NCI-H146 treated with DMSO at 0.1 percent for 48 hours (cell line): ENCODE measurements at regions not wholly inside any gene's neighbourhood (a gene's known extent, or its start where the extent isn't known, plus 50 kb on each side); places are given as distances from the start of the nearest gene placed in this dataset.

Source experiments
- DNase-seq: peaks from one replicate; lab custom pipeline; 2025; ENCODE audit not compliant: unreplicated experiment; lab: John Stamatoyannopoulos, UW

GRCh38 chr18:77811503-77811902 lies 561.9 kb downstream of the GALR1 start:
- peak; percentile 100 for DNase-seq

DNA sequence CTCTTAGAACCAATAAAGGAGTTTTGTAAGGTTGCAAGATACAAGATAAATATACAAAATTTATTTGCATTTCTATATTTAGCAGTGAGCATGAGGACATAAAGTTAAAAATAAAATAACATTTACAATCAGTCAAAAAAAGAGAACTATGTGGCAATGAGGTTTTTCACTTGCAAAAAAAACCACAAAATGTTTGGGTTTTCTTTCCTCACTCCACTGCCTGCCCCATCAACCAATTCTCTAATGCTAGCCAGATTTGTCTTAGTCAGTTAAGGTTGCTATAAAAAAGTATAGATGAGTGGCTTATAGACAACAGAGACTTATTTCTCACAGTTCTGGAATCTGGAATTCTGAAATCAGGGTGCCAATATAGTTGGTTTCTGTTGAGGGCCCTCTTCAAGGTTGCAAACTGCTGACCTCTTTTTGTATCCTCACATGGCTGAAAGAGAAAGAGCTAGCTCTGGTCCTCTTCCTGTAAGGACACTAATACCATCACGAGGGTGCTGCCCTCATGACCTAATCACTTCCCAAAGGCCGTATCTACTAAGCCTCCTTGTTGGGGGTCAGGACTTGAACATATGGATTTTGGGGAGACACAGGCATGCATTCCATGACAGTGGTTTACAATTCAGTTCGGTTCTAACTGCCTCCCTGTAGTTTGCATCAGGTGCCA lies 566.2 kb downstream of the GALR1 start:
- DNase-seq = no peak

DNA sequence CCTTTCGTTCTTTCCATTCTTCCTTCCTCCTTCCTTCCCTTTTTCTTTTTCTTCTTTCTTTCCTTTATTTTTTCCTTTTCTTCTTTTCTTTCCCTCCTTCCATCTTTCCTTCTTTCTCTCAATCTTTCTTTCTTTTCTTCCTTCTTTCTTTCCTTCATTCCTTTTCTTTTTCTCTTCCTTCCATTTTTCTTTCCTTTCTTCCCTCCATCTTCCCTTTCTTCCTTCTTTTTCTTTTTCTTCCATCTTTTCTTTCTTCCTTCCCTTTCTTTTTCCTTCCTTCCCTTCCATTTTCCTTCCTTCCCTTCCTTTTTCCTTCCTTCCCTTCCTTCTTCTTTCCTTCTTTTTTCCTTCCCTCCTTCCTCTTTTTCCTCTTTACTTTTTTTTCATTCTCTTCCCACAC lies 568.7 kb downstream of the GALR1 start:
- no peak for DNase-seq

DNA sequence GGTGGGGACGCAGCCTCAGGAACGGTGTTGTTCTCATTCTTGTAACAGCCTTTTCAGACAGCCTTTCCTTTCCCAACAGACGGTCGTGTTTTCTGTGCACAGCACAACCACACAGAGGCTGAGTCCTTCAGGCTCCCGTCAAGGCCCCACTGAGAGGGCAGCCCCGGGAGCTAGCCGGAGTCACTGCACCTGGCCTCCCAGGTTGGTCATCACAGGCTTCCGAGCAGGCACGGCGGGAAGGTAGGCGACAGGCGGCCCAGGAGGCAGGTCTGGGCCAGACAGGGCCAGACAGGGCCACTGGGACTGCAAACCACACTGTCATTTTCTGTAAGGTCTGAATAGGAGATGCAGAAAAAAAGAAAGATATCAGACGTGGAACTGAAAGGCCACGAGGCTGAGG lies 570.8 kb downstream of the GALR1 start:
- no peak for DNase-seq

- no peak for DNase-seq
These were observed 572.2 kb downstream of the GALR1 start for GRCh38 chr18:77821892-77822291.

DNA sequence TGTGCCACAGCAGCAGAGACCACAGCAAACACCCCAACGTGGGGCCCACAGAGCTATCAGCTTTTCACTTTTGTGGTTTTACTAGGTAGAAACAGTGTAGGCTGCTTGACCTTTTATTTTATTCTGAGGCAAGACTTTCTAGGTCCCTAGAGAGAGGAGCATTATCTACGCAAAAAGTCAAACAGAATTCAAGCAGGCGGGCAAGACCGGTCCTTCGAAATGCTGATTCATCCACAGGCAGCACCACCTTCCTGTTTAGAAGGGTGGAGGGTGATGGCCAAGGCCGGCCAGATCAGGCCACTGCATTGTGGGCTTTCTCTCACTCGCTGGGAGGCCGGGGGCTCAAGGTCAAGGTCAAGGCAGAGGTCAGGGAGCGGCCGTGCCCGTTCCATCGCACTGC lies 573.0 kb downstream of the GALR1 start:
- no peak for DNase-seq

DNA sequence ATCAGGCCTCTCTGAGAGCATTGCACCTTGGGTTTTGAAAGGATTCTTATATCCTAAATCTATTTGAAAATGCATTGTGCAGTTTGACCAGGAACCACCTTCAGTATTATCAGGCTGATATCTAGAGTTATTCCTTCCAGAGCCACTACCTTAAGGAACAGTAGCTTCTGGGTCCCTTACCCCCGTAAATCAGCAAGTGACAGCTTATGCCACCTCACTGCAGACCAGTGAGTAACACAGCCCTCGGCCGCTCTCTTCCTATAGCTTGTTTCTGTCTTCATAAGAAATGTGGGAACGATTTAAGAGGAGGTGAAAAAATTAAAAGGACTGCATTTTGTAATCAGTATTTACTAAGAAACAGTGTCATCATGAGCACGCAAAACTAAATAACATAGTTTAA lies 584.2 kb downstream of the GALR1 start:
- DNase-seq = no peak

DNA sequence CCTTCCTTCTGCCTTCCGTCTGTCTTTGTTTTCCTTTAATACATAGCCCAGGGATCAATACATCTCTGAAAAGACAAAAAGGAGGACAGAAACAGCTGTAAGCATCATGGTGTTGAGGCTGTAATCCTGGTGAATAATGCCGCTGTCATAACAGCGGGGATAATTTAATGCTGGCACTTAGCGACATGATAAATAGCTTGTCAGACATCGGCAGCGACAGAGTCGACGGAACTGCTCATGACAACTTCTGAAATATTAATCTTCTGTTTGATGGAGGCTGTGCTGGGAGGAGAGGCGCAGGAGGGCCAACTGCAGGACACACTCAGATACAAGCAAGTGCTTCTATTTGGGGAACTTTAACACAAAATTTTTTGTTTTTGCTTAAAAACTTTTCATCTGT lies 602.2 kb downstream of the GALR1 start:
- DNase-seq = peak; percentile 64

DNA sequence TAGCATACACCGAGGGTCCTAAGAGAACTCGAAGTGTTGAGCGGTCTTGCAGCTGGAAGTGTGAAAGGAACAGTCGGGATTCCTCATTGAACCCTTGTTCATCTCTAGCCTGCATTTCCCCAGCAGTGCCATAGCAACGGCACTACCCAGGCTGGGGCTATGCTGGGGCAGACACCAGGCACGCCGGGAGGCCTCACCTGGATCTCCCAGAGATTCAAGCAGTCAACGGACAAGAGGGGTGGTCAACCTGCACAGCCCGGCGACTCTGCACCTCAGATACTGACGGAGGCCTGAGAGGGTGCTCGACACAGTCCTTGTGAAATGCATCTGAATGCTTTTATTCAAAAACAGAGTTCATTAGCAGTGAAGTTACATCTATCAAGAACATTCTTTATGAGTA lies 604.2 kb downstream of the GALR1 start:
- no peak for DNase-seq

DNA sequence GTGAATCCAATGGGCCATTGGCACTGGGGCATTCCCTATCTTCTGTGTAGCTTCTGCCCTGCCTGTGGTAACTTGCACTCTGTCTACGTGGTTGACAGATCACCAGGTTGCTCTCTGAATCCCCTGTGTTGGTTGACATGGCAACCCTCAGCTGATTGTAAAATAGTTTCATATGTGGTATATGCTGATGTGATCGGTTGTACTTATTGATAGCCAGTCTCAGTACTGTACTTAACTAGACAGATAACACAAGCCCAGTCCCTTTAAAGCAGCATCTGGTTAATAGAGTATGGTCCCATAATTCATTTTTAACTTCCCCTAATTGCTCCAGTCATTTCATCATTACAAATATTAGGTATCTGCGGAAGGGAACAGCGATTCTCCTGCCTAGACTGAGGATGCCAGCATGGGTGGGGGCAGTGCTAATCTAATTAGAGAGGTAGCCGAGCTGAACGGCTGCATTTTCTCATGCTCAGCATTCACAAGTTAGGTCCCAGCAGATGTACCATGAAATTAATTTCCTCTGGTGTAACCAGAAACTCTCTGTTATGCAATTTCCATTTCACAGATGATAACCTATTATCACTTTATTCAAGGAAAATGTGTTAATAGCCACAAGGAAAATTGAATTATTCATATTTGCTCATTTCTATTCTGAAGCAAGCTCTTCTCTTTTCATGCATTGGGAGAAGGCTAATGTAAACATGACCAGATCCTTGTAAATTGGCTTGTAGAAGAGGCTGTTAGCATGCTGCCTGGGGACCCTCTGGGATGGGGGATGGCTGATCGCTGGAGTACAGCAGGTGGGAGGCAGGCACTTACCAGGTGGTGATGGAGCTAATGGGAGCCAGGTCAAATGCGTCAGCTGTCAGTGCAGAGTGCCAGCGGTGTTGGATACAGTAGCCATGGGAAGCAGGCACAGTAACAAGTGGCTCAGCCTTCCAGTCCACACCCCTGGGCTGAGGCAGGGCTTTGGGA lies 608.3 kb downstream of the GALR1 start:
- peak; percentile 100 for DNase-seq

DNA sequence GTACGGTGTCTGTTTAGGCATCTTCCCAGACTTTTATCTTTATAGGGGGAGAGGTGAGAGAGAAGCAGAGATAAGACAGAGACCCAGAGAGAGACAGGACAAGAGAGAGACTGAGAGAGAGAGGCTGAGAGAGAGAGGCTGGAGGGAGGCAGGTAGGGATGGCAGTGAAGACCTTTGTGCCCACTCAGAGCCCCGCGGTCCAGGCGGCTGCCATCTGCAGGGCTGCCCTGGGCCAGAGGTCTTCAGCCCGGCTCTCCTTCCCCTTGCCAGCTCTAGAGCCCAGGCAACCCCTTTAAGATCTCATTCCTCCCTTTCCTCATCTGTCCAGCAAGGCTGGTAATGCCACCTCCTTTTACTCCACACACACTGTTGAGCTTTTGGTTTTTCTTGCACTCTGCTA lies 610.0 kb downstream of the GALR1 start:
- no peak for DNase-seq

DNA sequence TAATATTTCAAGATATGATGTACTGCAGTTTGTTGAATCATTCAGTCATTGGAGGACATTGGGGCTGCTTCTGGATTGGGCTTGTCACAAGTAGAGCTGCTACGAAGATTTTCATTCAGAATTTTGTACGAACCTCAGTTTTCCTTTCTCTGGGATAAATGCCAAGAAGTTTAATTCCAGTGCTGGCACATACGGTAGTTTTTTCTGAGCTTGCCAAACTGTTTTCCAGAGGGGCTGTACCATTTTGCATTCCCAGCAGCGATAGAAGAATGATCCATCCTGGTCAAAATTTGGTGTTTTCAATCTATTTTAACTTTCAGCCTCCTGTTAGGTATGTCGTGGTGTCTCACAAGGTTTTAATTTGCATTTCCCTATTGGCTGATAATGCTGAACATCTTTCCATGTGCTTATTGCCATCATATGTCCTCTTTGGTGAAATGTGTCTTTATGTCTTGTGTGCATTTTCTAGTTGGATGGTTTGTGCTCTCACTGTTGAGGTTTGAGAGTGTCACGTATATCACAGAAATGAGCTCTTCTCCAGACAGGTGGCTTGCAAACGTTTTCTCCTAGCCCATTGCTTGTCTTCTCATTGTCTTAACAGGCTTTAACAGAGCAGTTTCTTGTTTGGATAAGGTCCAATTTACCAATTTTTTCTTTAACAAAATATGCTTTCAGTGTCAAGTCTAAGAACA lies 612.6 kb downstream of the GALR1 start:
- no peak for DNase-seq

GRCh38 chr18:77865853-77866252 lies 616.2 kb downstream of the GALR1 start:
- no peak for DNase-seq

DNA sequence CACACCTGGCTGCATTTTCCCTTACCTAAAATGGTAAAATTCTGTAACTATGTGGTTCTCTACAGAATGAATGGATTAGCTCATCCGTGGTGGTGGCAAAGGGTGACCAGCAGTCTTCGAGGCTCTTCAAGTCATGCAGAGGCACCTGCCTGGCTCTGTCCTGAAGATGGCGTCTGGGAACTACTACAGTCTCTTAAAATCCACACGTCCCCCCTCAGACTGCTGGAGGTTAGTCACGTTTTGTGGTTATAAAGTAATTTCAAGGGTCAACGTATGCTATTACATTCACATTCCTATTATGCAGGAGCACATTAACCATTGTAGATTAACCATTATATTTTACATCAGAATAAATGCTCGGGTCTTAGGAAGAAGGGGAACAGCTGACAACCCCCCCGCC lies 616.7 kb downstream of the GALR1 start:
- DNase-seq = no peak

DNA sequence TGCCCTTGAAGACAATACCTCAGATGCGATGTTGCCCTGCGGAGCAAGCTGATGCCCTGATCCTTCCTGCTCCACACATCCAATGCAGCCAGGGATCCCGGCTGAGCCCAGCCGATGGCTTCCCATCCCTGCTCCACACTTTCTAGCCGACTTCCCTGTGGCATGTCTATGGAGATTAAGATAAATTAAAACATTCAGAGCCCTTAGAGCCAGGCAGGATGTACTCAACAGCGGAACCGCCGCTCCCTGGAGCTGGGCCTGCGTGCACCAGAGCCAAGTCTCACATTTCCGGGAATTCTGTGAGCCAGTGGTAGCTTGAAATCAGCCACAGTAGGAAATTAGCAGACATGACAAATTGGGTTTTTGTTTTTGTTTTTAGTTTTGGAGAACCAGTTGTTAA lies 620.6 kb downstream of the GALR1 start:
- DNase-seq = no peak

DNA sequence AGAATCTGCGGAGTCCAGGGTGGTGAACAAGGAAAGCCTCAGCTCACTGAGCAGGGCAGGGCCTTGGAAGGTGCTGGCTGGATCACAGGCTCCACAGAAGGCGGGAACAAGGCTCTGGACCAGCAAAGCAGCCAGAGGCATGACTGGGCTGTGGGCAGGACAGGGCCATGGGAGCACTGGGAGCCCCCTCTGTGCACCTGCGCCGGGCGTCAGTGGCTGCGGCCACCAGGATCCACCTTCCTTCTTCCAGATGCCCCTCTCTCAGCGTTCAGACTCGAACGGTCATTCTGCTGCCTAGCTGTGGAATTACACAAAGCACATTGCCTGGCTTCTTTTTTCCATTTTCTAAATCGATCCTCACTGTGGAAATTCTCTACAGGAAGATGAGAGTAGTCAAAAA lies 621.2 kb downstream of the GALR1 start:
- no peak for DNase-seq

DNA sequence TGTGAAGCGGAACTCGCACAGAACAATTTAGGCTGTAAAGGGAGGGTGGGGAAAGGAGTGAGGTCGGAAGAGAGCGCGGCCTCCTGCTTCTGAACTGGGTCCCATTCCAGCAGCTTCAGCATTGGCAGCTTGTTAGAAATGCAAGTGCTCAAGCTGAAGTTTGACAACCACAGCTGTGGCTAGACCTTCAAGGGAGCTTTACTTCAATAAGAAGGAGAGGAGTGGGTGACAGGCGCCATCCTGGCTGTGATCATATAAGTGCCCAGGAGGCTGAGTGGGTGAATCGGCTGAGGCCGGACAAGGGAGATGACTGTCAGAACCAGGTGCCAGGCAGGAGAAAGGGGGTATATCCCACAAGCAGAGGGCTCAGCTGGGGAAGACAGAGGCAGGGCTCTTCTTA lies 622.5 kb downstream of the GALR1 start:
- no peak for DNase-seq

DNA sequence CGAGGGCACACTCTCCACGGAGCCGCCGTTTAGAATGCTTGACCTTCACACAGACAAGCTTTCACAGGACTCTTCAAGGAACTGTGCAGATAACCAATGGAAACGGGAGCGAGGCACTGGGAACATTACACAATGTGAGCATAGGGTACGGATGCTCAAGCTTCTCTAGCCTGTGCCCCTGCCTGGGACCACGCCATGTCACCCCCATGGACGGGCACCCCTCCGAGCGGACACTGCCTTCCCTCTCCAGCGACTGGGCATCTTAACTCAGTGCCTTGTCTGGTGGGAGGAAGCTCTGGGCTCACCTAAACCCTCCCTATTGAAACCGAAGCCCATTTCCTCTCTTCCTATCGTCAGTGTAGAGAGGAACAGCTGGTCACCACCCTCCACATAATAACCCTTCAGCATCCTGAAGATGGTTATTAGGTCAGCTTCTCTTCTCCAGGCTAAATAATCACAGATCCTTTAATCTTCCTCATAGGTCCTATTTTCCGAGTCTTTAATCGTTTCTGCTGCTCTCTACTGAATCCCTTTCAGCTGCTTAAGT lies 626.7 kb downstream of the GALR1 start:
- no peak for DNase-seq

DNA sequence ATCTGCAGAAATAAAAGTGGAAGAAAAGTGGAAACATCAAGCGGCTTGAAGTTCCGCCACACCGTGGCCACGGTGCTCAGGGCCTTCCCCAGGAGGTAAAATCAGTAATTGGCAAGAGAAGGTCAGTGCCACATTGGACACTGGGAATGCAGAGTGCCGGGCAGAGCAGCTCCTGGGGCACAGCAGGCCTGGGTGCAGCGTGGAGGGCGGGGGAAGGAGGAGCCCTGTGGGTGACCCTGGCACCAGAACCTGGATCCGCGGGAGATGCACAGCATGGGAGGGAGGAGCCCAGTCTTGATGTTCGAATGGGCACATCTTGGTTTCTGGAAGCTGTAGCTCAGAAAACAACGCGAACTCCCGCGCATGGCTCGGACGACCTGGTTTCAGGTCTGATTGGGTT lies 630.2 kb downstream of the GALR1 start:
- no peak for DNase-seq

DNA sequence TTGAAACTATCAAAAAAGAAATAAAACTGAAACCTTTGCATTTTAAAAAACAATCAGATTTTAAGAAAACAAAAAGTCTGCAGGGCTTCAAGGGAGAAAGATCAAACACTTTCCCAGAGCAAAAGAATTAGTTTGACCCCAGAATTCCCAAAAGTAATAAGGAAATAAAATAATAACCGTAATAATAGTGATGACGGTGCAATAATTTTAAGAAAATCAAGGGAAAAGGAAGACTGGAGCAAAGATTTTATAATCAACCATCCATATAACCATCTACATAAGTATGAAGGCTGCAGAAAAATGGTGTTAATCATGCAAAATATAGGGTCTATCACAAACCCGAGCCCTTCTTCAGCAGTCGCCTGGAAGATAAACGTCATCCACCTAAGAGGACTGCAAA lies 634.8 kb downstream of the GALR1 start:
- no peak for DNase-seq

- no peak for DNase-seq
These were observed 644.4 kb downstream of the GALR1 start for GRCh38 chr18:77894060-77894459.

GRCh38 chr18:77895250-77895649 lies 645.6 kb downstream of the GALR1 start:
- no peak for DNase-seq
